ENCODE measurements at regions not wholly inside any gene's neighbourhood (a gene's known extent, or its start where the extent isn't known, plus 50 kb on each side); places are given as distances from the start of the nearest gene placed in this dataset.

- H3K4me2 ChIP-seq (ENCODE audit: control insufficient read depth, insufficient read depth) = no peak overlapping the region
- no peaks in the 10 kb centered on the region for H3K9me3 ChIP-seq (replicated peaks; ENCODE audit: control insufficient read depth, insufficient read depth, low read length)
- no TSS peak for BruUV-seq (replicated peaks)
- H3K27me3 ChIP-seq (replicated peaks in 1 of 2; ENCODE audit: control insufficient read depth in 2 of 2, insufficient read depth in 2 of 2, low read length in 1 of 2) = peaks cover 0 to 2% of the 10 kb centered on the region in 2 experiments; a peak in 2 of 4 replicates
- no peaks in the 10 kb centered on the region for H3K4me1 ChIP-seq (ENCODE audit: control insufficient read depth, insufficient read depth, low read length)
- ChIA-PET RAD21 (ENCODE audit: unreplicated experiment) (no interaction called here), CTCF (interaction anchor here (1.6 kb wide), 1 partner anchor 22 kb away, joined by 3 read pairs; no protein-coding TSS in a partner anchor), POLR2A (no interaction called here), SMC1A (ENCODE audit: uncharacterized antibody, unreplicated experiment) (interaction anchor here (1.5 kb wide), 1 partner anchor 88 kb away, joined by 3 read pairs; the partner anchor contains the start of gene TLE3)
- H3K79me2 ChIP-seq (ENCODE audit: control insufficient read depth, insufficient read depth, low read length) = no peaks in the 10 kb centered on the region
- H3K9ac ChIP-seq (ENCODE audit: control insufficient read depth, insufficient read depth, low read length) = no peak overlapping the region
- WGBS (ENCODE audit: insufficient coverage, insufficient replicate concordance, low lambda C conversion rate, missing lambda C conversion rate) = 61% methylated on average over 5 of the region's 5 CpGs
- no peak overlapping the region for H3K27ac ChIP-seq (ENCODE audit: control insufficient read depth, insufficient read depth)
- intact Hi-C loops (cut with micrococcal nuclease; ENCODE audit: unreplicated experiment) = no loop called here
- in situ Hi-C loops (cut with MboI) = no loop called here
- TF ChIP-seq HCFC1 (IDR thresholded peaks at IDR 0.05; ENCODE audit: low read length) (no peak), GATAD2B (conservative IDR thresholded peaks at IDR 0.05; ENCODE audit: low read depth) (no peak), CBX5 (IDR thresholded peaks at IDR 0.05; ENCODE audit: low read depth) (no peak), E2F4 (IDR thresholded peaks at IDR 0.05; ENCODE audit: low read depth, low read length) (no peak), CREB1 (IDR thresholded peaks at IDR 0.05; ENCODE audit: low read depth) (no peak)
- H4K20me1 ChIP-seq (ENCODE audit: control insufficient read depth, insufficient read depth) = no peaks in the 10 kb centered on the region
- no peak for ATAC-seq
- no peaks in the 10 kb centered on the region for H3K36me3 ChIP-seq (ENCODE audit: control insufficient read depth in 2 of 2, insufficient read depth in 2 of 2, low read length in 1 of 2)
- no peak overlapping the region for H2AFZ ChIP-seq (ENCODE audit: control insufficient read depth, low read depth, low read length)
- no peak overlapping the region for H3K4me3 ChIP-seq
- no peak for FAIRE-seq
- no peak for DNase-seq (ENCODE audit: low read depth, low spot score)
Measured at GRCh38 chr15:70185251-70185711, 87.6 kb upstream of the TLE3 start.

GRCh38 chr15:70182858-70183695 is 85.4 kb upstream of the TLE3 start:
- SMC1A ChIA-PET (ENCODE audit: uncharacterized antibody, unreplicated experiment) = no interaction called here
- Histone ChIP-seq H3K4me1 (ENCODE audit: control insufficient read depth, insufficient read depth, low read length) (no peaks in the 10 kb centered on the region), H3K4me2 (ENCODE audit: control insufficient read depth, insufficient read depth) (no peak overlapping the region), H3K27me3 (replicated peaks in 1 of 2; ENCODE audit: control insufficient read depth in 2 of 2, insufficient read depth in 2 of 2, low read length in 1 of 2) (no peaks in the 10 kb centered on the region; a peak in 1 of 4 replicates), H3K9me3 (replicated peaks; ENCODE audit: control insufficient read depth, insufficient read depth, low read length) (no peaks in the 10 kb centered on the region), H3K79me2 (ENCODE audit: control insufficient read depth, insufficient read depth, low read length) (no peaks in the 10 kb centered on the region), H4K20me1 (ENCODE audit: control insufficient read depth, insufficient read depth) (no peaks in the 10 kb centered on the region), H3K9ac (ENCODE audit: control insufficient read depth, insufficient read depth, low read length) (no peak overlapping the region), H2AFZ (ENCODE audit: control insufficient read depth, low read depth, low read length) (no peak overlapping the region), H3K36me3 (ENCODE audit: control insufficient read depth in 2 of 2, insufficient read depth in 2 of 2, low read length in 1 of 2) (no peaks in the 10 kb centered on the region), H3K27ac (ENCODE audit: control insufficient read depth, insufficient read depth) (no peak overlapping the region), H3K4me3 (no peak overlapping the region)
- BruUV-seq (replicated peaks) = no TSS peak
- DNase-seq (ENCODE audit: low read depth, low spot score) (no peak), ATAC-seq (no peak), FAIRE-seq (no peak)
- WGBS (ENCODE audit: insufficient coverage, insufficient replicate concordance, low lambda C conversion rate, missing lambda C conversion rate) = 56% methylated on average over 8 of the region's 8 CpGs
- POLR2A ChIA-PET = no interaction called here
- CTCF ChIA-PET = no interaction called here
- TF ChIP-seq IRF3 (IDR thresholded peaks at IDR 0.05) (no peak), ZNF384 (IDR thresholded peaks at IDR 0.05; ENCODE audit: borderline replicate concordance, low read depth, low read length) (no peak), YY1 (IDR thresholded peaks at IDR 0.05; ENCODE audit: low read depth, low read length) (no peak), CTCF (IDR thresholded peaks at IDR 0.05 in 2 of 3, conservative IDR thresholded peaks at IDR 0.05 in 1 of 3; ENCODE audit: control insufficient read depth in 2 of 3, extremely low read depth in 1 of 3, insufficient read depth in 1 of 3, low read depth in 3 of 3, low read length in 3 of 3) (0 out of 6 replicates have a peak, but pooled peaks of 1 of the 3 experiments have one; percentile 7)
- RAD21 ChIA-PET (ENCODE audit: unreplicated experiment) = interaction anchor here (1.5 kb wide), 1 partner anchor 13 kb away, joined by 4 read pairs; no protein-coding TSS in a partner anchor
- in situ Hi-C loops (cut with MboI) (no loop called here), intact Hi-C loops (cut with micrococcal nuclease; ENCODE audit: unreplicated experiment) (no loop called here)
